PC-3 (cell line): ENCODE measurements at regions not wholly inside any gene's neighbourhood (a gene's known extent, or its start where the extent isn't known, plus 50 kb on each side); places are given as distances from the start of the nearest gene placed in this dataset.

ENCODE experiments used
- CTCF ChIP-seq: fragments of 300-600 bp; sonication (generic); conservative IDR thresholded peaks from 2 replicates; pipeline ENCODE4 v1.5.1; 2017; ENCODE audit warnings: antibody characterized with exemption, low read depth, mild to moderate bottlenecking, low read length
- EZH2 ChIP-seq: fragments of 300-600 bp; sonication (generic); IDR thresholded peaks from one replicate; pipeline ENCODE4 v1.6.1; 2017; ENCODE audit warnings: antibody characterized with exemption, mild to moderate bottlenecking, low read length; ENCODE audit not compliant: unreplicated experiment

GRCh38 chr12:60123557-60123956 is 527.7 kb downstream of the SLC16A7 start:
- TF ChIP-seq EZH2: no peak
- no peak for TF ChIP-seq CTCF
